Fibroblast of skin of right biceps (primary cell): ENCODE measurements at regions not wholly inside any gene's neighbourhood (a gene's known extent, or its start where the extent isn't known, plus 50 kb on each side); places are given as distances from the start of the nearest gene placed in this dataset.

Experiments
- DNase-seq: peaks from one replicate; pipeline ENCODE4 v3.0.0-alpha.2; 2013

- no peak for DNase-seq
Observed at GRCh38 chr7:42429339-42429738, 192.3 kb upstream of the GLI3 start.

DNA sequence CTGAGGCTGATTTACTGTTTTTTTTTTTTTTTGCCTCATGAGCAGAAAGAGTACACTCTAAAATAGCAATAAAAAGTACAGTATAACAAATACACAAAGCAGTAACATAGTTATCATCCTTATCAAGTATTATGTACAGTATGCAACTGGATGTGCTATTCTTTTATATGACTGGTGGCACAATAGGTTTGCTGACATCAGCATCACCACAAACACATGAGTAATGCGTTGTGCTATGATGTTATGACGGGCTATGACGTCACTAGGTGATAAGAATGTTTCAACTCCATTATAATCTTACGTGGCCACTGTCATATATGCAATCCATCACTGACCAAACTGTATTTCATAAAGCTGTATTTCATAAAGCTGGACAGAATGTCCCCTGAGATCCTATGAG is 189.2 kb upstream of the GLI3 start:
- DNase-seq, result peak; percentile 35

GRCh38 chr7:42414941-42415505 is 178.0 kb upstream of the GLI3 start:
- DNase-seq, result peak; percentile 68

- DNase-seq, result peak; percentile 56
Observed at GRCh38 chr7:42414028-42414427, 177.0 kb upstream of the GLI3 start.

DNA sequence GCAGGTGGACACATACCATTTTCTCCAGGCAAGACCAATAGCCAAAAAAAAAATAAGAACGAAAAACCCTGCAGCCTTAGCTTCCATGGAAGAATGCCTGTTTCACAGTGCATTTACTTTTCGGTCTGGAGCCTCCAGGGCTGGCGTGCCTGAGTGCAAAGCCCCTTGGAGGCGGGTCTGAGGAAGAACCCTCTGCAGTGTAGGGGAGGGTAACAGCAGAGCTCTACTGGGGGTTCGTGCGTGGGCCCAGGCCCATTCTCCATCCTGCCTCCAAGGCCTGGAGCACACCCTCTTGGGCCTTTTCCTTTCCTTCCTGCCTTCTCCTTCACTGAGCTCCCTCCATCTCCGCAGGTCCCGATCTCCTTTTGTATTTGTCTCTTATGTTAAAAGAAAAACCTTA is 172.3 kb upstream of the GLI3 start:
- no peak for DNase-seq

- DNase-seq, result no peak
Observed at GRCh38 chr7:42407833-42408232, 170.8 kb upstream of the GLI3 start.

DNA sequence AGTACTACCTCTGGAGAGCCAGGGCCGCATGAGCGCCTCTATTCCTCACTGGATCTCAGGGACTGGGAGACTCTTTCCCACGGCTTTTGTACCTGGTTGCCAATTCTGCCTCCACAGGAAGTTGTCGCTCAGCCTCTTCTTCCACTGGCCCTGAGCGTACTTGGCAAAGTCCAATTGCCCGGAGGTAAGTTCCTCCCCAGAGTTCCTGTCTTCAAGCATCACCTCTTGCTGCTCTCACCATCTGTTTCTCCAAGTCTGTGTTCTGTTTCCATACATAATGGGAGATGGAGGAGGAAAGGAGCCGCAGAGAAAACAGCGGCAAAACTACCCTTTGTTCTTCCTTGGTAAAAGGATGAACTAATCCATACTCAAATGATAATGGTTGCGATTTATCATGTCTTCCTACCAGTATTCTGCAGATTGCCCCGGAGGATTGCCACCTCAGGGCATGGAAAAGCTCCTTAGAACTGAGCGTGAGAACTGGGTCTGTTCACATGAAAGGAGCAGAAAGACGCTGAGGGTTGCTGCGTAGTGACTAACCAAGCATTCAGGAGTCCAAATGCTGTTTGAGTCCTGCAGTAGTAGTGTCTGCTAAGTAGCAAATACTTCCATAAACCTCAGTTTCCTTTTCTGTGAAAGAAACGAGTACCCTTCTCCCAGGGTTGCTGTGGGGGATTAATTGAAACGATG is 170.2 kb upstream of the GLI3 start:
- DNase-seq, result no peak

- no peak for DNase-seq
Observed at GRCh38 chr7:42406358-42406757, 169.3 kb upstream of the GLI3 start.

DNA sequence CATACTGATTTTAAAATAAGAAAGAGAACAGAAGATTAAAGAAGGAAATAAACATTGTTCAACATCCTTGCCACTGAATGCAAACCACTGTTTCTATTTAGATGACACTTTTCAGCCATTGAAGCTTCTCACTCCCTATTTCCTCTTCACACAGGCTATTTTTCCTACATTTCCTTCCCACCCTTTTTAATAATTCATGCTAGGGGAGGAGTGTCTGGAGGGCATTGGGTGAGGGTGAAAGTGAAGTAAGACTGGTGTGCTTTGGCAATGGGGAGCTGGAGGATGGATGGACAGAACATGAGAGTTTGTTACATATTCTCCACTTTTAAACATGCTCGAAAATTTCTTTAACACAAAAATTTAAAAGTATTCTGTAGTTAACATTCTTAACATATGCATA is 168.8 kb upstream of the GLI3 start:
- no peak for DNase-seq

GRCh38 chr7:42403831-42404230 is 166.8 kb upstream of the GLI3 start:
- no peak for DNase-seq

- no peak for DNase-seq
Observed at GRCh38 chr7:42400961-42401360, 164.0 kb upstream of the GLI3 start.

DNA sequence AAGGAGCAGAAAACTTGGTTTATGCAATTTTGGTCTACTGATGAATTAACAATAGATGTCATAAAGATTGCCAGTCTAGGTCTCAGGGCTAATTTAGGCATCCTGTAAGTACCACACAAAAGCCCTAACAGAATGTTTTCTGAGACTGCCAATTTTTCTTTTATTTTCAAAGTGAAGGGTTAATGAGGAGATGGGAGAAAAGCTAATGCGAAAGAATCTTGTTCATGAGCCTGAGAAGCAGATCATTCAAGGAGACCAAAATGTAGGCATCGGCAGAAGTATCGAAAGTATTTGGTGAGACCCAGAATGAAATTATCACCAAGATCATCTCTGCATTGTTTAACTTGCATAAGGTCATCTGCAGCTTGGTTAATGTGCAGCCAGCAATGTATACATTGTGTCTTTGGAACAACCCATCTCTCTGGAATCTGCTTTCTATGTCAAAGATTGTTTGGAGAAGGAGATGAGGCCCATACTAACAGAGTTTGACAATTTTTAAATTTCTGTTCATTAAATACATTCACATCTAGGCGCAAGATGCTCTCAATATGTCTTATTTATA is 163.3 kb upstream of the GLI3 start:
- no peak for DNase-seq

DNA sequence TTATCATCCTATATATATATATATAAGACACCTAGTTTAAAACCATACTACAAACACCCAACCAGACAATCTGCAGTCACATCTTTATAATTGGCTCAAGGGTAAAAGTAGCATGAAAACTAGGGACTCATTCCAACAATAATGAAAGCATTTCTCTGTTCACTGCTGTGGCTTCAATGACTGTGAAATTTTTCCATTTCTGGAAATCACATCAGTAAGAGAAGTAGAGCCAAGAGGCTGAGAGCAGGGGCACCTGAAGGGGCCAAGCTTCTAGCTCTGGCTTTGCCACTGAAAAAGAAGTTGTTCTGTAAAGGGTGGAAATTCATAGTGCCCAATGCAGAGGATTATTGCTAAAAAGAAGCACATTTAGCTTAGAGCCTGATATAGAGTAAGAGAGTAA is 158.6 kb upstream of the GLI3 start:
- no peak for DNase-seq

- DNase-seq, result peak; percentile 12
Observed at GRCh38 chr7:42392826-42393225, 155.8 kb upstream of the GLI3 start.

DNA sequence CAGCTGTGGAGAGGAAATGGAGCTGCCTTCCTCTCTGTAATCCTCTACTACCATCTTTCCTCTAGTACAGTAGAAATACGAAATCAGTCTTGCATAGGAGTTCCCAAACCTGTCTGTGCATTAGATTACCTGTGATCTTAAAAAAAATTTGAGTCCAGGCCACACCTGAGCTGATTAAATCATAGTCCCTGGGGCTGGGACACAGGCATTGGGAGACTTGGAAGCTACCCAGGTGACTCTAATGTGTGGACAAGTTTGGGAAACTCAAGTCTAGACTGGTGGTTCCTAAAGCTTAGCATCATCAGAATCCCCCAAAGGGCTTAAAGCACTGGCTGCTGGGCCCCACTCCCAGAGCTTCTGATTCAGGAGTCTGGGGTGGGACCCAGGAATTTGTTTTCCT is 152.7 kb upstream of the GLI3 start:
- DNase-seq, result no peak

DNA sequence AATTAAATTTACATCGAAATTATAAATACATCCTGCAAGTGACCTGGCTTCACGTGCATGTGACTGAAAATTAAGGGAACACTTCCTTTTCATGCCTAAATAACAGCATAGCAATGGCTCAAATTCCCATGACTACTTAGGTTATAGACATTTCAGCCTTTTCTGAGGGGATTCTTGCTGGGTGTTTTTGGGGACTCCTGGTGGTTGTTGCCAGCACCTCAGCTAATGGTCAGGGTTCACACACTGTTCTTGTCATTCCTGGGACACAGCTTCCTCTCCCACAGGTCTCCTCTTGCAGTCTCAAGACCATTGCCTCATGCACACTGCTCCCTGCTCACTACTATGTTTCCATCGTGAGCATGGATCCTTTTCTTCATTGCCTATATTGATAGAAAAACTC is 148.9 kb upstream of the GLI3 start:
- DNase-seq, result no peak

DNA sequence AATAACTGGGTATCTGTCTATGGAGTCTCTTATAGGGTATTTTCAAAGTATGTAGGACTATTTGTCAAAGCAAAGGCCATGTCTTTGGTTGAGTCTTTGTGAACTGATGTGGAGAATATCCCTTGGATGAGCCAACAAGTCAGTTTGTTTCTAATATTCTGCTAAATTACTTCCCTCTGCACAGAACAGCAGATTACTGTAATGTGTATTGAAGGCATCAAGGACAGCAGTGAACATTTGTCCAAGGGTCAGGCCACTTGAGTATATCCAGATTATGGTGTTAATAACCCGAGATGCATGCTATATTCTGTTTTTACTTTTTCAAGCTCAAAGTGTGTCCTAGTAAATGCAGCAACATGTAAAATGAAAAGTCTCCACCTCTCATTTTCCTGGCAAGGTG is 144.2 kb upstream of the GLI3 start:
- no peak for DNase-seq

GRCh38 chr7:42380401-42380800 is 143.4 kb upstream of the GLI3 start:
- DNase-seq, result peak; percentile 73

GRCh38 chr7:42378149-42378548 is 141.1 kb upstream of the GLI3 start:
- DNase-seq, result no peak

DNA sequence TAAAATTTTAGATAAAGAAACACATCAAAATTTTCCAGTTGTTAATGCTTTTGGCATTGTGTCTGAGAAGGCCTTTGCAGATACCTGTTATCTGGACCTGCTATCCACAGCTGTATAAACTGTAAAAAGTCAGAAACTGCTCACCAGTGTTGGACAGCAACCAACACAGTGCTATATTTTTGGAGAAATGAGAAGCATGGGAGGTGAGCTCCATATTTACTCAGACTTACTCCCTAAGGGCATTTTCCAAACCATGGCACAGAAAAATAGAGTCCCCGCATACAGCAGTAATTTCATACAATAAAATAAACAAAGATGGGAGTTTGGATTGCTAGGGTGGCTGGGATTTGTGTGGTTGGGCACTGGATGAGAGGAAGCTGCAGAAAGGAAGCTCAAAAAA is 136.3 kb upstream of the GLI3 start:
- no peak for DNase-seq

GRCh38 chr7:42372479-42372878 is 135.5 kb upstream of the GLI3 start:
- peak; percentile 26 for DNase-seq

DNA sequence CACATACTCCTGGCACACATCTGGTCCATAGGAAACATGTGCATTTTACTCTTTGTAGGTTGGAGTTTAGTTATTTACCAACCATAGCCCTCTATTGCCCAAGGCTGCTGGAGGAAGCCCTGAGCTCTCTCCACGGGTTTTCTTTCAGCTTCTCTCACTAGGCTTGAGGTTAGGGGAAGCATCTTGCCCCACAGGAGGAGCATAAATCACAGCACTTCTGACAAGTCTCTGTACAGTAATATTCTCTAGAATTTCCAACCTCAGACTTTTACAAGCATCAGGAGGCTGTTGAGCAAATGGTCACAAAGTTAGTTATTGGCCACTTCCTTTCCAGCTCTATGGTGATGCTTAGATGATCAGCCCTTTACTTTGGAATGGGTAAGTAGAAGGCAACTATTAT is 122.9 kb upstream of the GLI3 start:
- DNase-seq, result peak; percentile 50

- peak; percentile 79 for DNase-seq
Observed at GRCh38 chr7:42351316-42351935, 114.4 kb upstream of the GLI3 start.

DNA sequence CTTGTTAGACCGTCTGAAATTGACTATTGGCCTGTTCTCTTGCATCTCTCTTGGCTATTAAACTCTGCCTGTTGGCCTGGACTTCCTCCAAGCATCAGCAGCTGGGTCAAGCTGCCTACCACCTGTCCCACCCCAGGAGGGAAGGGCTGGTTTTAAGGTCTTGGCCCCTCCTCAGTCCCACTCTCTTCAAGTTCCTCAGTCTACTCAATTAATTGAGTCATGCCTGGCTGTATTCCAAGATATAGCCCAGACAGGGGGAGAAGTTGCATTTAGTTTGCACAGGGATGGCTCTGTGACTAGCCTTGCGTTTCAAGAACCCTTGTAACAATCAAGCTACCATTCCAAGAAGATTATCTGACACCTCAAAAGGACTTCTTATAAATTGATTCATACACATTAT is 113.8 kb upstream of the GLI3 start:
- peak; percentile 77 for DNase-seq
